Neural progenitor cell (in vitro differentiated cells): ENCODE measurements at regions not wholly inside any gene's neighbourhood (a gene's known extent, or its start where the extent isn't known, plus 50 kb on each side); places are given as distances from the start of the nearest gene placed in this dataset.

Source experiments
- DNase-seq: peaks from one replicate; pipeline ENCODE4 v3.0.0-alpha.2; 2016; ENCODE audit warnings: low spot score
- H2AFZ ChIP-seq: fragments of 200-600 bp; sonication (generic); replicated peaks from 2 replicates; pipeline ENCODE4 v1.6.1; 2016; ENCODE audit warnings: antibody characterized with exemption
- H3F3A ChIP-seq: fragments of 200-600 bp; sonication (generic); 2 replicates; pipeline ENCODE4 v1.6.1; 2016; ENCODE audit warnings: antibody characterized with exemption, low read depth
- H3K27ac ChIP-seq: fragments of 200-600 bp; sonication (generic); 2 replicates; pipeline ENCODE4 v1.5.1; 2016; ENCODE audit warnings: mild to moderate bottlenecking
- H3K27me3 ChIP-seq: fragments of 200-600 bp; sonication (generic); 2 replicates; pipeline ENCODE4 v1.6.1; 2016; ENCODE audit warnings: mild to moderate bottlenecking, moderate library complexity
- H3K36me3 ChIP-seq: fragments of 200-600 bp; sonication (generic); 2 replicates; pipeline ENCODE4 v1.5.1; 2016
- H3K4me1 ChIP-seq: fragments of 200-600 bp; sonication (generic); 2 replicates; pipeline ENCODE4 v1.6.1; 2016; ENCODE audit warnings: mixed run types
- H3K4me2 ChIP-seq: fragments of 200-600 bp; sonication (generic); 2 replicates; pipeline ENCODE4 v1.6.1; 2016
- H3K4me3 ChIP-seq: fragments of 200-600 bp; sonication (generic); 2 replicates; pipeline ENCODE4 v1.5.1; 2016
- H3K79me2 ChIP-seq: fragments of 200-600 bp; sonication (generic); 2 replicates; pipeline ENCODE4 v1.6.1; 2016; ENCODE audit warnings: low read depth
- H3K9ac ChIP-seq: fragments of 200-600 bp; sonication (generic); 2 replicates; pipeline ENCODE4 v1.6.1; 2016
- H3K9me3 ChIP-seq: fragments of 200-600 bp; sonication (generic); 2 replicates; pipeline ENCODE4 v1.5.1; 2016; ENCODE audit warnings: low read depth
- H4K20me1 ChIP-seq: fragments of 200-600 bp; sonication (generic); 2 replicates; pipeline ENCODE4 v1.6.1; 2016; ENCODE audit warnings: low read depth
- H3K27ac Mint-ChIP-seq: 3 replicates; pipeline ENCODE4 v1.8.0; 2021; ENCODE audit warnings: mixed read lengths
- H3K27me3 Mint-ChIP-seq: 2 replicates; pipeline ENCODE4 v1.8.0; 2022; ENCODE audit warnings: low read depth, mild to moderate bottlenecking, inconsistent platforms, moderate library complexity, mixed read lengths; ENCODE audit not compliant: insufficient read depth
- H3K36me3 Mint-ChIP-seq: 3 replicates; pipeline ENCODE4 v1.8.0; 2021; ENCODE audit warnings: mixed read lengths
- H3K4me1 Mint-ChIP-seq: 3 replicates; pipeline ENCODE4 v1.8.0; 2021; ENCODE audit warnings: mixed read lengths
- H3K4me3 Mint-ChIP-seq: 3 replicates; pipeline ENCODE4 v1.8.0; 2021; ENCODE audit warnings: mild to moderate bottlenecking, moderate library complexity, mixed read lengths
- H3K9me3 Mint-ChIP-seq: 3 replicates; pipeline ENCODE4 v1.8.0; 2020; ENCODE audit warnings: mixed read lengths
- CTCF ChIP-seq: fragments of 200-600 bp; sonication (generic); IDR thresholded peaks from 2 replicates; pipeline ENCODE4 v1.5.1; 2017; ENCODE audit warnings: antibody characterized with exemption, mild to moderate bottlenecking
- EZH2 ChIP-seq: fragments of 200-600 bp; sonication (generic); IDR thresholded peaks from 2 replicates; pipeline ENCODE4 v1.6.1; 2017; ENCODE audit warnings: antibody characterized with exemption, mild to moderate bottlenecking, moderate library complexity
- EZH2phosphoT487 ChIP-seq: fragments of 200-600 bp; sonication (generic); IDR thresholded peaks from 2 replicates; pipeline ENCODE4 v1.6.1; 2017; ENCODE audit warnings: antibody characterized with exemption

GRCh38 chr17:79468183-79468944 lies 142.5 kb downstream of the RBFOX3 start:
- Mint-ChIP-seq H3K36me3 (no peaks in the 10 kb centered on the region), H3K4me3 (no peak overlapping the region), H3K4me1 (peaks cover 16% of the 10 kb centered on the region), H3K27ac (no peak overlapping the region), H3K27me3 (peaks cover 3% of the 10 kb centered on the region), H3K9me3 (no peaks in the 10 kb centered on the region)
- Histone ChIP-seq H3K79me2 (no peaks in the 10 kb centered on the region), H3K36me3 (no peaks in the 10 kb centered on the region), H4K20me1 (no peaks in the 10 kb centered on the region), H3K9me3 (no peaks in the 10 kb centered on the region), H3K4me2 (no peak overlapping the region), H3K27ac (no peak overlapping the region), H2AFZ (no peak overlapping the region), H3F3A (no peaks in the 10 kb centered on the region), H3K9ac (no peak overlapping the region), H3K4me1 (no peaks in the 10 kb centered on the region), H3K4me3 (no peak overlapping the region), H3K27me3 (no peaks in the 10 kb centered on the region)
- DNase-seq, result no peak
- TF ChIP-seq CTCF, result no peak
- no peak for TF ChIP-seq EZH2
- TF ChIP-seq EZH2phosphoT487, result no peak

GRCh38 chr17:79466562-79467350 lies 144.1 kb downstream of the RBFOX3 start:
- no peak for TF ChIP-seq EZH2
- no peak for TF ChIP-seq CTCF
- no peak for TF ChIP-seq EZH2phosphoT487
- no peak overlapping the region for H3K4me2 ChIP-seq
- H3K4me3 ChIP-seq, result no peak overlapping the region
- no peak overlapping the region for H3K9ac ChIP-seq
- no peaks in the 10 kb centered on the region for H3K79me2 ChIP-seq
- no peak for DNase-seq
- H2AFZ ChIP-seq, result no peak overlapping the region
- no peaks in the 10 kb centered on the region for H3K36me3 Mint-ChIP-seq
- no peaks in the 10 kb centered on the region for H4K20me1 ChIP-seq
- no peaks in the 10 kb centered on the region for H3K36me3 ChIP-seq
- H3K9me3 Mint-ChIP-seq, result no peaks in the 10 kb centered on the region
- no peaks in the 10 kb centered on the region for H3K27me3 ChIP-seq
- no peaks in the 10 kb centered on the region for H3F3A ChIP-seq
- H3K4me1 ChIP-seq, result no peaks in the 10 kb centered on the region
- peaks cover 16% of the 10 kb centered on the region for H3K4me1 Mint-ChIP-seq
- no peak overlapping the region for H3K4me3 Mint-ChIP-seq
- peaks cover 5% of the 10 kb centered on the region for H3K27me3 Mint-ChIP-seq
- no peak overlapping the region for H3K27ac ChIP-seq
- H3K9me3 ChIP-seq, result no peaks in the 10 kb centered on the region
- H3K27ac Mint-ChIP-seq, result no peak overlapping the region

GRCh38 chr17:79465681-79466025 lies 145.2 kb downstream of the RBFOX3 start:
- H3K4me3 ChIP-seq, result no peak overlapping the region
- peak overlapping the region; percentile 95 for H3K27ac Mint-ChIP-seq
- H3K27me3 ChIP-seq, result no peaks in the 10 kb centered on the region
- no peaks in the 10 kb centered on the region for H3K9me3 Mint-ChIP-seq
- no peak overlapping the region for H3K4me2 ChIP-seq
- no peaks in the 10 kb centered on the region for H3F3A ChIP-seq
- H3K4me1 Mint-ChIP-seq, result peaks cover 25% of the 10 kb centered on the region
- no peaks in the 10 kb centered on the region for H4K20me1 ChIP-seq
- H3K27me3 Mint-ChIP-seq, result peaks cover 5% of the 10 kb centered on the region
- H3K27ac ChIP-seq, result no peak overlapping the region
- no peak for DNase-seq
- no peak overlapping the region for H3K4me3 Mint-ChIP-seq
- H2AFZ ChIP-seq, result no peak overlapping the region
- H3K36me3 Mint-ChIP-seq, result no peaks in the 10 kb centered on the region
- TF ChIP-seq CTCF (no peak), EZH2 (no peak), EZH2phosphoT487 (no peak)
- no peaks in the 10 kb centered on the region for H3K9me3 ChIP-seq
- H3K9ac ChIP-seq, result no peak overlapping the region
- no peaks in the 10 kb centered on the region for H3K4me1 ChIP-seq
- no peaks in the 10 kb centered on the region for H3K36me3 ChIP-seq
- no peaks in the 10 kb centered on the region for H3K79me2 ChIP-seq
